Testis (tissue), 2 donors: ENCODE measurements at regions not wholly inside any gene's neighbourhood (a gene's known extent, or its start where the extent isn't known, plus 50 kb on each side); places are given as distances from the start of the nearest gene placed in this dataset.
"Not testable (repeated sequence)": the region's sequence is repeated elsewhere in the genome, so short reads cannot be mapped to it uniquely, and the experiment has no call there.

Experiments used
- DNase-seq: peaks from one replicate; pipeline ENCODE4 v3.0.0-alpha.2; 2019
- H3K27ac ChIP-seq, 2 donors: fragments of 200-600 bp; sonication (generic); one replicate each; pipeline ENCODE4 v1.5.1; 2019
- H3K27me3 ChIP-seq: fragments of 200-600 bp; sonication (generic); one replicate; pipeline ENCODE4 v1.5.1; 2019
- H3K36me3 ChIP-seq: fragments of 200-600 bp; sonication (generic); one replicate; pipeline ENCODE4 v1.5.1; 2017; ENCODE audit warnings: low read depth; ENCODE audit errors: missing control alignments
- H3K4me1 ChIP-seq: fragments of 200-600 bp; sonication (generic); one replicate; pipeline ENCODE4 v1.5.1; 2019
- H3K4me3 ChIP-seq, 2 donors: fragments of 200-600 bp; sonication (generic); one replicate each; pipeline ENCODE4 v1.5.1; 2017 to 2019
- H3K9me3 ChIP-seq: fragments of 200-600 bp; sonication (generic); one replicate; pipeline ENCODE4 v1.5.1; 2017
- POLR2A ChIP-seq: fragments of 450-650 bp; IDR thresholded peaks from one replicate; pipeline ENCODE4 v1.6.1; 2017; ENCODE audit warnings: antibody characterized with exemption, mild to moderate bottlenecking, moderate library complexity
- WGBS, 2 donors: methylation state at CpG; one replicate each; pipeline ENCODE4 v1.1.5; 2018; 5-methylcytosine and 5-hydroxymethylcytosine counted together
- intact Hi-C: fragments of 100-400 bp; cut with DNase I; formaldehyde crosslinking; loops from one replicate; pipeline ENCODE4 v1.15.1; 2023; ENCODE audit warnings: low total_unique reads
- TF ChIP-seq, protein P1 (sequence below), 3 experiments: fragments of 450-650 bp in 2 of 3; fragments of 200-600 bp in 1 of 3; sonication (generic) in 1 of 3; IDR thresholded peaks; one replicate each; pipeline ENCODE4 v1.5.1; 2016 to 2019; ENCODE audit warnings: antibody characterized with exemption in 3 of 3, mild to moderate bottlenecking in 2 of 3, moderate library complexity in 1 of 3

DNA sequence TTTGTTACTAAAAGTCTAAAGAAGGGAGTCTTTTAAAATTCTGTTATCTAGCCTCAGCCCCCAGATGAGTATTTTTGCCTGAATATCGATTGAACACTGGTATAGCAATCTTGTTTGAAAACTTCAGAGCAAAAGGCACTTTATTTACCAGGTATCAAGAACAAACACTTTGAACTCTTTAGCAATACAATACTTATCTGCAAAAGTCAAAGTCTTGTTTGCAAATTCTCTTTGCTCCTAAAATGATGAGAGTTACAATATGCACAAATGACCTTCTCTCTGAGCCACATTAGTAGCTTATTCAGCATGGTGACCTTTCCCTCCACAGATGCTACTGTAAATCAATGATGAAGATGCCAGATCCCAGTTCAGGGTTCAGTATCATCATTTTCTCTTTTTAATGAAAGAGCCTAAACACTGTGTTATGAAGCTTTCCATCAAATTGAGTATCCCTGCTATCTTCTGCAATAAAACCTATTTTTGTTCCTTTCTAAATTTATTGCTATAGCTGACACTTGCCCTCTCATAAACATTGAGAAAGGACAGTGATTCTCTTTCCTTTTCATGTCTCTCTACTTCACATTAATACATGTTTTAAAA is 752.7 kb upstream of the MGAT4C start:
- Histone ChIP-seq H3K4me1 (no peaks in the 10 kb centered on the region), H3K27me3 (no peaks in the 10 kb centered on the region), H3K27ac (no peak overlapping the region), H3K36me3 (no peaks in the 10 kb centered on the region), H3K4me3 (no peak overlapping the region), H3K9me3 (no peaks in the 10 kb centered on the region)
- TF ChIP-seq, protein P1, sequence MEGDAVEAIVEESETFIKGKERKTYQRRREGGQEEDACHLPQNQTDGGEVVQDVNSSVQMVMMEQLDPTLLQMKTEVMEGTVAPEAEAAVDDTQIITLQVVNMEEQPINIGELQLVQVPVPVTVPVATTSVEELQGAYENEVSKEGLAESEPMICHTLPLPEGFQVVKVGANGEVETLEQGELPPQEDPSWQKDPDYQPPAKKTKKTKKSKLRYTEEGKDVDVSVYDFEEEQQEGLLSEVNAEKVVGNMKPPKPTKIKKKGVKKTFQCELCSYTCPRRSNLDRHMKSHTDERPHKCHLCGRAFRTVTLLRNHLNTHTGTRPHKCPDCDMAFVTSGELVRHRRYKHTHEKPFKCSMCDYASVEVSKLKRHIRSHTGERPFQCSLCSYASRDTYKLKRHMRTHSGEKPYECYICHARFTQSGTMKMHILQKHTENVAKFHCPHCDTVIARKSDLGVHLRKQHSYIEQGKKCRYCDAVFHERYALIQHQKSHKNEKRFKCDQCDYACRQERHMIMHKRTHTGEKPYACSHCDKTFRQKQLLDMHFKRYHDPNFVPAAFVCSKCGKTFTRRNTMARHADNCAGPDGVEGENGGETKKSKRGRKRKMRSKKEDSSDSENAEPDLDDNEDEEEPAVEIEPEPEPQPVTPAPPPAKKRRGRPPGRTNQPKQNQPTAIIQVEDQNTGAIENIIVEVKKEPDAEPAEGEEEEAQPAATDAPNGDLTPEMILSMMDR (IDR thresholded peaks at IDR 0.05), result no peak
- no peak for TF ChIP-seq POLR2A
- intact Hi-C loops, result no loop called here
- WGBS, 2 donors, result 19 to 24% methylated on average over 1 of the region's 1 CpG
- DNase-seq, result no peak

DNA sequence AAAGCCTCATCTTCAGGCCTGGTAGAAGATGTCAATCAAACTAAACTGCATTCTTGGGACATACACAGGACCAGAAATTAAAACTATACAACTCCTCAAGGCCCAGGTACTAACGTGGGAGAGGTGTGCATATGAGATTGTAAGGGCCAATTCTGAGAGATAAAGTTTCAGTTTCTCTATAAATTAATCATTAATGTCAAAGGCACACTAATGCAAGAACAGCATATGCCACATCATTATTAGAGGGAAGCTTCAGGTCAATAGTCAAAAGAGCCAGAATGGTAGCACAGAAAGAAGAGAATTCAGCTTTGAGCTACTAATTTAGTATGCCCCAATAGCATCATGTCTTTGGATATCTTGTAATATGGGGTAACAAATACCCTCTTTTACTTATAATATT is 744.9 kb upstream of the MGAT4C start:
- no peaks in the 10 kb centered on the region for H3K9me3 ChIP-seq
- intact Hi-C loops, result no loop called here

DNA sequence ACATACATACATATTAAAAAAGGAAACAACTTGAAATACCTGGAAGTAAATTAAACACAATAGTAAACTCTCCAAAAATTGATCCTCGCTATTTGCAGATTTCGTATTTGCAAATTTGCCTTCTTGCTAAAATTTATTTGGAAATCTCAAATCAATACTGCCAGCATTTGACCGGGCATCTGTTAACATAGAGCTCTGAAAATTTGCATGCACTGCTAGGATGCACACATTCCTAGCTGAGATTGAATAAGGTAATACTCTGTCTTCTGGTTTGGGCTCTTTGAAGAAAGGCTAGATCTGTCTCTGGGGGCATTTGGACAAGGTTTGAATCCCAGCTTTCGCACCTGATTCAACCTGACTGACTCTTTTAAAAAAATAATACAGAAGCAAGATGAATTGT is 729.1 kb upstream of the MGAT4C start:
- Histone ChIP-seq H3K4me3 (no peak overlapping the region), H3K9me3 (no peaks in the 10 kb centered on the region), H3K36me3 (no peaks in the 10 kb centered on the region), H3K27me3 (no peaks in the 10 kb centered on the region), H3K4me1 (no peaks in the 10 kb centered on the region), H3K27ac (no peak overlapping the region)
- TF ChIP-seq POLR2A, result no peak
- TF ChIP-seq, protein P1 (IDR thresholded peaks at IDR 0.05), result no peak
- WGBS, 2 donors, result 93 to 94% methylated on average over 4 of the region's 4 CpGs
- intact Hi-C loops, result no loop called here
- DNase-seq, result no peak

More for the DNA sequence above, 744.9 kb upstream of the MGAT4C start:
- no peaks in the 10 kb centered on the region for H3K36me3 ChIP-seq
- H3K27me3 ChIP-seq, result no peaks in the 10 kb centered on the region
- no peak overlapping the region for H3K27ac ChIP-seq
- H3K4me3 ChIP-seq, result no peak overlapping the region
- no peaks in the 10 kb centered on the region for H3K4me1 ChIP-seq
- DNase-seq, result no peak
- 50% methylated on average over 1 of the region's 1 CpG for WGBS, 2 donors
- TF ChIP-seq, protein P1 (IDR thresholded peaks at IDR 0.05), result no peak
- no peak for TF ChIP-seq POLR2A

DNA sequence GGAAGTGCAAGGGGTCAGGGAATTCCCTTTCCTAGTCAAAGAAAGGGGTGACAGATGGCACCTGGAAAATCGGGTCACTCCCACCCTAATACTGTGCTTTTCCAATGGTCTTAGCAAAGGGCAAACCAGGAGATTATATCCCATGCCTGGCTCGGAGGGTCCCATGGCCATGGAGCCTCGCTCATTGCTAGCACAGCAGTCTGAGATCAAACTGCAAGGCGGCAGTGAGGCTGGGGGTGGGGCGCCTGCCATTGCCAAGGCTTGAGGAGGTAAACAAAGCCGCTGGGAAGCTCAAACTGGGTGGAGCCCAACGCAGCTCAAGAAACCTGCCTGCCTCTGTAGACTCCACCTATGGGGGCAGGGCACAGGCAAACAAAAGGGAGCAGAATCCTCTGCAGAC is 714.4 kb upstream of the MGAT4C start:
- H3K27me3 ChIP-seq, H3K9me3 ChIP-seq, H3K27ac ChIP-seq, DNase-seq, H3K4me3 ChIP-seq, H3K36me3 ChIP-seq, intact Hi-C loops, H3K4me1 ChIP-seq: not testable (repeated sequence)
- 83 to 95% methylated on average over 4 to 7 of the region's 7 CpGs for WGBS, 2 donors

DNA sequence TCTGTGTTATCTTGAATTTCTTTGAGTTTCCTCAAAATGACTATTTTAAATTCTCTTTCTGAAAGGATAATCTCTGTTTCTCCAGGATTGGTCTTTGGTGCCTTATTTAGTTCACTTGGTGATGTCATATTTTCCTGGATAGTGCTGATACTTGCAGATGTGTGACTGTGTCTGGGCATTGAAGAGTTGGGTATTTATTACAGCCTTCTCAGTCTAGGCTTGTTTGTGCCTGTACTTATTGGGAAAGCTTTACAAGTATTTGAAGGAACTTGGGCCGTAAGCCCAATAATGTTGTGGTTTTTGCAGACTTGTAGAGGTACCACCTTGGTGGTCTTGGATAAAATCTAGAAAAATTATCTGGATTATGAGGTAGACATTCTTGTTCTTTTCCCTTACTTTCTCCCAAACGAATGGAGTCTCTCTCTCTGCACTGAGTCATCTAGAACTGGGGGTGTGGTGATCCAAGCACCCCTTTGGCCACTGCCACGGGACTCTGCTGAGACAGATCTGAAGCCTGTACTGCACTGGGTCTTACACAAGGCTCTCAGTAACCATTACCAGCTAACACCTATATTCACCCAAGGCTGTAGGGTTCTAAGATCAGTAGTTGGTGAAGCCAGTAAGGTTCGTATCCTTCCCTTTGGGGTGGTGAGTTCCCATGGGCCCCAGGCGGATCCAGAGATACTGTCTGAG is 703.7 kb upstream of the MGAT4C start:
- no peaks in the 10 kb centered on the region for H3K4me1 ChIP-seq
- TF ChIP-seq POLR2A, result no peak
- TF ChIP-seq, protein P1 (IDR thresholded peaks at IDR 0.05), result no peak
- DNase-seq, result no peak
- H3K27ac ChIP-seq, result no peak overlapping the region
- no peaks in the 10 kb centered on the region for H3K36me3 ChIP-seq
- no peaks in the 10 kb centered on the region for H3K9me3 ChIP-seq
- intact Hi-C loops, result no loop called here
- H3K27me3 ChIP-seq, result no peaks in the 10 kb centered on the region
- no peak overlapping the region for H3K4me3 ChIP-seq
- WGBS, 2 donors, result 80 to 92% methylated on average over 5 of the region's 5 CpGs
